ENCODE measurements at regions not wholly inside any gene's neighbourhood (a gene's known extent, or its start where the extent isn't known, plus 50 kb on each side); places are given as distances from the start of the nearest gene placed in this dataset.
"Not testable (repeated sequence)": the region's sequence is repeated elsewhere in the genome, so short reads cannot be mapped to it uniquely, and the experiment has no call there.

DNA sequence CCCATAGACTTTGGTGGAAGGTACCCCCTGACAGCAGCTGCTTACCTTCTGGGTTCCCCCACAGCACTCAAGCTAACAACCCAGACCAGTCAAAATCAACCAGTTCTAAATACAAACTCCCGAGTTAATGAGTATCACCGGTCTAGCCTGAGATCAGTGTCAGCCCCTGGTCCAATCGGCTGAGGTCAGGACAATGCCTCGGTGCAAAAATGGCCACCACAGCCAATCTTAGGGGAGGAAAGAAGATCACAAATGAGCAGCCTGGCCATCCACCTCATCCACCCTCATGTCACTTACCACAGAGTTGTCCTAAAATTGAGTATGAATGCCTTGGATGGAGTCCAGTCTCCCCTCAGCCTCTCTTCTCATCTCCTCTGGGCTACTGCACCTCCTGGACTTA lies 128.5 kb downstream of the PHETA1 start:
- TF ChIP-seq, protein P1, sequence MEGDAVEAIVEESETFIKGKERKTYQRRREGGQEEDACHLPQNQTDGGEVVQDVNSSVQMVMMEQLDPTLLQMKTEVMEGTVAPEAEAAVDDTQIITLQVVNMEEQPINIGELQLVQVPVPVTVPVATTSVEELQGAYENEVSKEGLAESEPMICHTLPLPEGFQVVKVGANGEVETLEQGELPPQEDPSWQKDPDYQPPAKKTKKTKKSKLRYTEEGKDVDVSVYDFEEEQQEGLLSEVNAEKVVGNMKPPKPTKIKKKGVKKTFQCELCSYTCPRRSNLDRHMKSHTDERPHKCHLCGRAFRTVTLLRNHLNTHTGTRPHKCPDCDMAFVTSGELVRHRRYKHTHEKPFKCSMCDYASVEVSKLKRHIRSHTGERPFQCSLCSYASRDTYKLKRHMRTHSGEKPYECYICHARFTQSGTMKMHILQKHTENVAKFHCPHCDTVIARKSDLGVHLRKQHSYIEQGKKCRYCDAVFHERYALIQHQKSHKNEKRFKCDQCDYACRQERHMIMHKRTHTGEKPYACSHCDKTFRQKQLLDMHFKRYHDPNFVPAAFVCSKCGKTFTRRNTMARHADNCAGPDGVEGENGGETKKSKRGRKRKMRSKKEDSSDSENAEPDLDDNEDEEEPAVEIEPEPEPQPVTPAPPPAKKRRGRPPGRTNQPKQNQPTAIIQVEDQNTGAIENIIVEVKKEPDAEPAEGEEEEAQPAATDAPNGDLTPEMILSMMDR (IDR thresholded peaks at IDR 0.05) = no peak
- Histone ChIP-seq H3K4me1 (no peaks in the 10 kb centered on the region), H3K4me3 (no peak overlapping the region), H3K27me3 (peaks cover 0 to 15% of the 10 kb centered on the region in 2 donors), H3K36me3 (no peaks in the 10 kb centered on the region), H3K9me3 (peaks cover 0 to 16% (median 14%) of the 10 kb centered on the region in 3 donors), H3K27ac (no peak overlapping the region)
- intact Hi-C loops (cut with DNase I; ENCODE audit: low total_unique reads) = no loop called here
- DNase-seq = no peak

DNA sequence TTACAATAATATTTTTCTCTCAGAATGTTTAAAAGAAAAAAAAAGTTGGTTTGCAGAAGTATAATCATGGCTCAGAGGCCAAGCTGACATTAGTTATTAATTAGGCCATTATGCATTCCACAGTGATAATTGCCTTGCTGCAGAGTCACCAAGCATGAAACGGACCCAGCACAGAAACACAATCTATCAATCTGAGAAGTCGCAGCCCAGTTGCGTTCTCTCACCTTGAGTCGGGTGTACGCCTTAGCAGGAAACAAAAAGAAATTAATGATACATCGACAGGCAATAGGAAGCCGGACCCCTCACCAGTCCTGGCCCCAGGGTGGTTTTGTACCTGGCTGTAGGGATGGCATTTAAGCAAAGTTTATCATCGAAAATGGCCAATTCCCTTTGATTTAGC lies 129.7 kb downstream of the PHETA1 start:
- Histone ChIP-seq H3K9me3 (peaks cover 0 to 7% (median 5%) of the 10 kb centered on the region in 3 donors), H3K4me1 (no peaks in the 10 kb centered on the region), H3K27me3 (peaks cover 0 to 15% of the 10 kb centered on the region in 2 donors), H3K36me3 (no peaks in the 10 kb centered on the region), H3K4me3 (no peak overlapping the region), H3K27ac (no peak overlapping the region)
- TF ChIP-seq, protein P1 (IDR thresholded peaks at IDR 0.05) = no peak
- DNase-seq = no peak
- intact Hi-C loops (cut with DNase I; ENCODE audit: low total_unique reads) = no loop called here

DNA sequence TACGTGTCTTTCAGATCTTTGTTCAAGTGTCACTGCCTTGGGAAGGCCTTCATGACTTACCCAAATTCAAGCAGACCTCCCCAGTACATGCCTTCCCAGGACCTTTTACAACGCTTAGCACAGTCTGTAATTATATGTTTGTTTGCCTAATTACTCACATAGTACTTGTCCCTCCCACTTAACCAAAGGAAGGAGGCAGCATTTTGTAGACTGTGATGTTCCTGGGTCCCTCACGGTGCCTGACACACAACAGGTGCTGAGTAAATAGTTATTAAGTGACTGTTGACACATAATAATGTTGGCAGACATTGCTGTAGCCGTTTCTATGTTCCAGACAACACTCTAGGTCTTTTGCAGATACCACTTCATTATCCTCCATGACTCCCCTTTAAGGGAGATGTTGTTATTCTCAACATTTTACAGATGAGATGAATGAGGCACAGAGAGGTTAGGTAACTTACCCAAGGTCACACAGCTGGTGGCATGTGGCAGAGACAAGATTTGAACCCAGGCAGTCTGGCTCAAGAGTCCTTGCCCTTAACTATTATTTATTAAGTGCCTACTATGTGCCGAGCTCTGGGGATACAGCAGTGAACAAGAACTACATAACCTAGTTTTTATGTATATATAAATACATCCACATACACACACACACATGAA lies 130.7 kb downstream of the PHETA1 start:
- Histone ChIP-seq H3K27me3 (peaks cover 0 to 15% of the 10 kb centered on the region in 2 donors), H3K27ac (no peak overlapping the region), H3K9me3 (peaks cover 0 to 5% (median 4%) of the 10 kb centered on the region in 3 donors), H3K4me1 (no peaks in the 10 kb centered on the region), H3K36me3 (no peaks in the 10 kb centered on the region), H3K4me3 (no peak overlapping the region)
- intact Hi-C loops (cut with DNase I; ENCODE audit: low total_unique reads) = no loop called here
- TF ChIP-seq, protein P1 (IDR thresholded peaks at IDR 0.05) = no peak
- DNase-seq = no peak

DNA sequence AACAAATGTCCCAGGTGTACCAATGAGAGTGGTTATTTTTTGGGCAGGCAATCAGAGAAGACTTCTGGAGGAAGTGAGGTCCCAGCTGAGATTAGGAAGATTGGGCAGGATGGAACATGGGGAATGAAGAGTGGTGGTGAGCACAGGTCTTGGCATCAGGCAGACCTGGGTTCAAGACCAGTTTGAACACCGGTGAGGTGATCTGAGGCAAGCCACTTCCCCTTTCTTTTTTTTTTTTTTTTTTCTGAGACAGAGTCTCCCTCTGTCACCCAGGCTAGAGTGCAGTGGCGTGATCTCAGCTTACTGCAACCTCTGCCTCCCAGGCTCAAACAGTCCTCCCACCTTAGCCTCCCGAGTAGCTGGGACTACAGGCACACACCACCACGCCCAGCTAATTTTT lies 134.4 kb downstream of the PHETA1 start:
- H3K27me3 ChIP-seq = peaks cover 0 to 10% of the 10 kb centered on the region in 2 donors
- H3K36me3 ChIP-seq; DNase-seq; H3K4me1 ChIP-seq; H3K9me3 ChIP-seq; H3K27ac ChIP-seq; intact Hi-C loops (cut with DNase I; ENCODE audit: low total_unique reads); H3K4me3 ChIP-seq: not testable (repeated sequence)

DNA sequence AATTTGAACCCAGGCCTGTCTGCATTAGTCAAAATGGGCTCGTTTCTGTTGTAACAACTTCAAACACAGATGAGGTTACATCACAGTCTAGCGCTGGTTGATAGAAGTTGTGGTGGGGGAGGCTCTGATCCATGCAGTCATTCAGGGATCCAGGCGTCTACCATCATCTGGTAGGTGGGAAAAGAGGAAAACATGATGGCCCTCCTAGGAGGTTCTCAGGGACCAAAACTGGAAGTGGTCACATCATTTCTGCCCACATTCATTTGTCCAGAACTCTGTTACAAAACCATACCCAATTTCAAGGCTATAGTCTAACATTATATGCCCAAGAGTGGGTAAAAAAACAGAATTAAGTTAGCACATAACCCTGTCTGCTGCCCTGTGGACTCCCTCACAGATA lies 135.1 kb downstream of the PHETA1 start:
- Histone ChIP-seq H3K36me3 (no peaks in the 10 kb centered on the region), H3K4me1 (no peaks in the 10 kb centered on the region), H3K4me3 (no peak overlapping the region), H3K27me3 (peaks cover 0 to 10% of the 10 kb centered on the region in 2 donors), H3K9me3 (peaks cover 0 to 5% (median 4%) of the 10 kb centered on the region in 3 donors), H3K27ac (no peak overlapping the region)
- DNase-seq = no peak
- intact Hi-C loops (cut with DNase I; ENCODE audit: low total_unique reads) = no loop called here
- TF ChIP-seq, protein P1 (IDR thresholded peaks at IDR 0.05) = no peak

DNA sequence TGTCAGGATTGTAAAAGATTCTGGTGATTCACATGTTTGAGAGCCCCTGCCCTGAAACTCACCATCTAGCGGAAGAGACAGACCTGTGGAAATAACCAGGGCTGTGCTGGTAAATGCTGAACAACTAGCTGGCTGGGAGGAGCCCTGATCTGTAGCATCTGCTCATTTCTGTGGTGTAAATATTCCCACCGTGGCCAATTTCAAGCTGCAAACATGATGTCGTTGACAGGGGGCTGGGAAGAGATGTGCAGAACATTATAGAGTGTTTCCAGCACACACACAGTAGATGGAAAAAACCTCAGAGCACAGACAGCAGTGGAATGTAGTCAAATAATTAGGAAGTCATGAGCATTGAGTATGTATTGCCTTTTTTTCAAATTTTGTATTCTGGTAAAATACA lies 138.2 kb downstream of the PHETA1 start:
- H3K36me3 ChIP-seq = no peaks in the 10 kb centered on the region
- no peak overlapping the region for H3K27ac ChIP-seq
- TF ChIP-seq, protein P1 (IDR thresholded peaks at IDR 0.05) = no peak
- peaks cover 0 to 24% of the 10 kb centered on the region in 2 donors for H3K27me3 ChIP-seq
- H3K4me1 ChIP-seq = no peaks in the 10 kb centered on the region
- intact Hi-C loops (cut with DNase I; ENCODE audit: low total_unique reads) = no loop called here
- H3K4me3 ChIP-seq = no peak overlapping the region
- peaks cover 0 to 3% (median 0%) of the 10 kb centered on the region in 3 donors for H3K9me3 ChIP-seq
- no peak for DNase-seq
